ENCODE measurements at regions not wholly inside any gene's neighbourhood (a gene's known extent, or its start where the extent isn't known, plus 50 kb on each side); places are given as distances from the start of the nearest gene placed in this dataset.

- TF ChIP-seq POLR2A (IDR thresholded peaks at IDR 0.05) (no peak), CTCF (IDR thresholded peaks at IDR 0.05) (no peak)
Observed at GRCh38 chr6:84441456-84441855, 214.0 kb upstream of the CEP162 start.
